ENCODE measurements at regions not wholly inside any gene's neighbourhood (a gene's known extent, or its start where the extent isn't known, plus 50 kb on each side); places are given as distances from the start of the nearest gene placed in this dataset.

GRCh38 chr10:62650411-62650810, 154.1 kb upstream of the ADO start:
- no peak overlapping the region for H3K4me3 ChIP-seq (ENCODE audit: insufficient read depth, low read length)
- peak overlapping the region; percentile 40 for H2AFZ ChIP-seq (ENCODE audit: low read length)
- H3K9me3 ChIP-seq (ENCODE audit: low read depth, low read length): no peaks in the 10 kb centered on the region
- DNase-seq (ENCODE audit: insufficient read length, low spot score, missing footprints): peak; percentile 86
- TF ChIP-seq, protein P1, sequence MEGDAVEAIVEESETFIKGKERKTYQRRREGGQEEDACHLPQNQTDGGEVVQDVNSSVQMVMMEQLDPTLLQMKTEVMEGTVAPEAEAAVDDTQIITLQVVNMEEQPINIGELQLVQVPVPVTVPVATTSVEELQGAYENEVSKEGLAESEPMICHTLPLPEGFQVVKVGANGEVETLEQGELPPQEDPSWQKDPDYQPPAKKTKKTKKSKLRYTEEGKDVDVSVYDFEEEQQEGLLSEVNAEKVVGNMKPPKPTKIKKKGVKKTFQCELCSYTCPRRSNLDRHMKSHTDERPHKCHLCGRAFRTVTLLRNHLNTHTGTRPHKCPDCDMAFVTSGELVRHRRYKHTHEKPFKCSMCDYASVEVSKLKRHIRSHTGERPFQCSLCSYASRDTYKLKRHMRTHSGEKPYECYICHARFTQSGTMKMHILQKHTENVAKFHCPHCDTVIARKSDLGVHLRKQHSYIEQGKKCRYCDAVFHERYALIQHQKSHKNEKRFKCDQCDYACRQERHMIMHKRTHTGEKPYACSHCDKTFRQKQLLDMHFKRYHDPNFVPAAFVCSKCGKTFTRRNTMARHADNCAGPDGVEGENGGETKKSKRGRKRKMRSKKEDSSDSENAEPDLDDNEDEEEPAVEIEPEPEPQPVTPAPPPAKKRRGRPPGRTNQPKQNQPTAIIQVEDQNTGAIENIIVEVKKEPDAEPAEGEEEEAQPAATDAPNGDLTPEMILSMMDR (IDR thresholded peaks at IDR 0.05; ENCODE audit: extremely low read depth, low read depth, low read length): no peak
- H3K4me2 ChIP-seq (ENCODE audit: insufficient read depth, low read length): peak overlapping the region; percentile 21
- H3K27ac ChIP-seq (ENCODE audit: low read depth, low read length): peak overlapping the region; percentile 44
- H3K27me3 ChIP-seq (ENCODE audit: insufficient read depth, low read length): no peaks in the 10 kb centered on the region
- no peaks in the 10 kb centered on the region for H3K36me3 ChIP-seq (ENCODE audit: insufficient read depth, low read length)
- H3K79me2 ChIP-seq (ENCODE audit: insufficient read depth, low read length): no peaks in the 10 kb centered on the region
- no peaks in the 10 kb centered on the region for H4K20me1 ChIP-seq (ENCODE audit: insufficient read depth, low read length)
- H3K4me1 ChIP-seq (ENCODE audit: insufficient read depth, low read length): peaks cover 34% of the 10 kb centered on the region

DNA sequence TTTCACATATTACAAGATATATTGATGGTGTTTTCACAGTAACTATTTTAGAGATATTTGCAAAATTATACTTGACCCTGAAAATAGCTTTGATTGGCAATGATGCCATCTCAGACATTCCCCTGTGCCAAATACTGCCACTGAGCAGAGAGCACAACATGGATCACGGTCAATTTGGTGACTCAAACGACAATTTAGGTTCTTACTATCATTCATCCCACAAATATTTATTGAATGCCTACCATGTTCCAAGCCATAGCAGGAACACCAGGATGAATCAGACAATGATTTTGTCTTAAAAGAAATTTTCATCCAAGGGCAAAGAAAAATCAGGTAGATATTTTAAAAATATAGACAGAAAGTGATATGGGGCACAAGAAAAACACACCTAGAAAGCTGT, 153.2 kb upstream of the ADO start:
- peak overlapping the region; percentile 67 for H3K27ac ChIP-seq (ENCODE audit: low read depth, low read length)
- no peaks in the 10 kb centered on the region for H3K9me3 ChIP-seq (ENCODE audit: low read depth, low read length)
- H3K79me2 ChIP-seq (ENCODE audit: insufficient read depth, low read length): no peaks in the 10 kb centered on the region
- no peaks in the 10 kb centered on the region for H4K20me1 ChIP-seq (ENCODE audit: insufficient read depth, low read length)
- no peaks in the 10 kb centered on the region for H3K27me3 ChIP-seq (ENCODE audit: insufficient read depth, low read length)
- TF ChIP-seq, protein P1 (IDR thresholded peaks at IDR 0.05; ENCODE audit: extremely low read depth, low read depth, low read length): no peak
- H3K36me3 ChIP-seq (ENCODE audit: insufficient read depth, low read length): no peaks in the 10 kb centered on the region
- no peak overlapping the region for H2AFZ ChIP-seq (ENCODE audit: low read length)
- H3K4me3 ChIP-seq (ENCODE audit: insufficient read depth, low read length): peak overlapping the region; percentile 27
- no peak for DNase-seq (ENCODE audit: insufficient read length, low spot score, missing footprints)
- H3K4me1 ChIP-seq (ENCODE audit: insufficient read depth, low read length): peaks cover 34% of the 10 kb centered on the region
- H3K4me2 ChIP-seq (ENCODE audit: insufficient read depth, low read length): peak overlapping the region; percentile 64

GRCh38 chr10:62652114-62652513, 152.4 kb upstream of the ADO start:
- DNase-seq (ENCODE audit: insufficient read length, low spot score, missing footprints): peak; percentile 77
- H3K27ac ChIP-seq (ENCODE audit: low read depth, low read length): peak overlapping the region; percentile 67
- H3K4me3 ChIP-seq (ENCODE audit: insufficient read depth, low read length): no peak overlapping the region
- no peaks in the 10 kb centered on the region for H4K20me1 ChIP-seq (ENCODE audit: insufficient read depth, low read length)
- TF ChIP-seq, protein P1 (IDR thresholded peaks at IDR 0.05; ENCODE audit: extremely low read depth, low read depth, low read length): no peak
- H3K36me3 ChIP-seq (ENCODE audit: insufficient read depth, low read length): no peaks in the 10 kb centered on the region
- H3K79me2 ChIP-seq (ENCODE audit: insufficient read depth, low read length): no peaks in the 10 kb centered on the region
- no peak overlapping the region for H2AFZ ChIP-seq (ENCODE audit: low read length)
- H3K27me3 ChIP-seq (ENCODE audit: insufficient read depth, low read length): no peaks in the 10 kb centered on the region
- H3K9me3 ChIP-seq (ENCODE audit: low read depth, low read length): no peaks in the 10 kb centered on the region
- H3K4me2 ChIP-seq (ENCODE audit: insufficient read depth, low read length): peak overlapping the region; percentile 64
- H3K4me1 ChIP-seq (ENCODE audit: insufficient read depth, low read length): peaks cover 34% of the 10 kb centered on the region

DNA sequence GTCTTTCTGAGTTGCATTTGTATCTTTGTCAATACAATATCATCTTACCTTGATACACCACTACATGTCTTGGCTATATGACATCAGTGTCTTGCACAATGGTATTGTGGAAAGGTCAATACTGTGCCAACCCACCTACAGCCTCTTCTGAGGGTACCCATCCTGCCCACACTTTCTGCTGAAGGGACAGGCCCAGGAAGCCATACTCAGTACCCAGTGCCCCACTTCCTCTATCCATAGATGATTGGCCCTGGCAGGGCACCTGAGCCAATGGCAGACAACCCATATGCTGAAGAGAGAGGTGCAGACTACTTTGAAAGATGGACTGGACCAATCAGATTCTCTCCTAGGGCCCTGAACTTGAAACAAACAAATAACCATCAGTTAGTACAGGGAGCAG, 152.0 kb upstream of the ADO start:
- Histone ChIP-seq H3K4me3 (ENCODE audit: insufficient read depth, low read length) (no peak overlapping the region), H2AFZ (ENCODE audit: low read length) (no peak overlapping the region), H3K4me2 (ENCODE audit: insufficient read depth, low read length) (peak overlapping the region; percentile 64), H3K9me3 (ENCODE audit: low read depth, low read length) (no peaks in the 10 kb centered on the region), H3K27ac (ENCODE audit: low read depth, low read length) (no peak overlapping the region), H3K4me1 (ENCODE audit: insufficient read depth, low read length) (peaks cover 34% of the 10 kb centered on the region), H3K27me3 (ENCODE audit: insufficient read depth, low read length) (no peaks in the 10 kb centered on the region), H3K79me2 (ENCODE audit: insufficient read depth, low read length) (no peaks in the 10 kb centered on the region), H3K36me3 (ENCODE audit: insufficient read depth, low read length) (no peaks in the 10 kb centered on the region), H4K20me1 (ENCODE audit: insufficient read depth, low read length) (no peaks in the 10 kb centered on the region)
- no peak for DNase-seq (ENCODE audit: insufficient read length, low spot score, missing footprints)
- TF ChIP-seq, protein P1 (IDR thresholded peaks at IDR 0.05; ENCODE audit: extremely low read depth, low read depth, low read length): no peak
